ENCODE measurements at regions not wholly inside any gene's neighbourhood (a gene's known extent, or its start where the extent isn't known, plus 50 kb on each side); places are given as distances from the start of the nearest gene placed in this dataset.
A peak's percentile ranks its signal among the peaks of the same experiment; 100 is the strongest.

- no peaks in the 10 kb centered on the region for H3K27me3 Mint-ChIP-seq
- no peak overlapping the region for H3K27ac Mint-ChIP-seq
- TF ChIP-seq CTCF (conservative IDR thresholded peaks at IDR 0.05): no peak
- no peaks in the 10 kb centered on the region for H3K9me3 Mint-ChIP-seq
- no peak overlapping the region for H3K4me3 Mint-ChIP-seq
- DNase-seq (ENCODE audit: extremely low spot score, unreplicated experiment): no peak
- H3K36me3 Mint-ChIP-seq: peaks cover 38% of the 10 kb centered on the region
- peaks cover 27% of the 10 kb centered on the region for H3K4me1 Mint-ChIP-seq (ENCODE audit: unreplicated experiment)
Observed at GRCh38 chr6:150799276-150799805, 66.2 kb upstream of the MTHFD1L start.

- no peak for TF ChIP-seq CTCF (conservative IDR thresholded peaks at IDR 0.05)
- H3K4me3 Mint-ChIP-seq: no peak overlapping the region
- no peaks in the 10 kb centered on the region for H3K27me3 Mint-ChIP-seq
- DNase-seq (ENCODE audit: extremely low spot score, unreplicated experiment): no peak
- H3K36me3 Mint-ChIP-seq: peaks cover 36% of the 10 kb centered on the region
- peaks cover 27% of the 10 kb centered on the region for H3K4me1 Mint-ChIP-seq (ENCODE audit: unreplicated experiment)
- H3K27ac Mint-ChIP-seq: peak overlapping the region; percentile 20
- H3K9me3 Mint-ChIP-seq: no peaks in the 10 kb centered on the region
Observed at GRCh38 chr6:150800674-150801314, 64.7 kb upstream of the MTHFD1L start.

- DNase-seq (ENCODE audit: extremely low spot score, unreplicated experiment): no peak
- peaks cover 30% of the 10 kb centered on the region for H3K36me3 Mint-ChIP-seq
- H3K27ac Mint-ChIP-seq: no peak overlapping the region
- H3K27me3 Mint-ChIP-seq: peaks cover 2% of the 10 kb centered on the region
- peaks cover 6% of the 10 kb centered on the region for H3K4me1 Mint-ChIP-seq (ENCODE audit: unreplicated experiment)
- no peak overlapping the region for H3K4me3 Mint-ChIP-seq
- TF ChIP-seq CTCF (conservative IDR thresholded peaks at IDR 0.05): no peak
- no peaks in the 10 kb centered on the region for H3K9me3 Mint-ChIP-seq
Observed at GRCh38 chr6:150806790-150807189, 58.7 kb upstream of the MTHFD1L start.

- peaks cover 41% of the 10 kb centered on the region for H3K36me3 Mint-ChIP-seq
- H3K9me3 Mint-ChIP-seq: no peaks in the 10 kb centered on the region
- no peak for DNase-seq (ENCODE audit: extremely low spot score, unreplicated experiment)
- H3K27me3 Mint-ChIP-seq: peaks cover 5% of the 10 kb centered on the region
- H3K4me1 Mint-ChIP-seq (ENCODE audit: unreplicated experiment): peaks cover 37% of the 10 kb centered on the region
- TF ChIP-seq CTCF (conservative IDR thresholded peaks at IDR 0.05): no peak
- H3K27ac Mint-ChIP-seq: peak overlapping the region; percentile 90
- H3K4me3 Mint-ChIP-seq: peak overlapping the region; percentile 35
Observed at GRCh38 chr6:150813319-150813992, 52.0 kb upstream of the MTHFD1L start.

- no peaks in the 10 kb centered on the region for H3K9me3 Mint-ChIP-seq
- no peak for TF ChIP-seq CTCF (conservative IDR thresholded peaks at IDR 0.05)
- peaks cover 5% of the 10 kb centered on the region for H3K27me3 Mint-ChIP-seq
- H3K4me3 Mint-ChIP-seq: peak overlapping the region; percentile 35
- peaks cover 37% of the 10 kb centered on the region for H3K4me1 Mint-ChIP-seq (ENCODE audit: unreplicated experiment)
- H3K36me3 Mint-ChIP-seq: peaks cover 42% of the 10 kb centered on the region
- DNase-seq (ENCODE audit: extremely low spot score, unreplicated experiment): no peak
- H3K27ac Mint-ChIP-seq: peak overlapping the region; percentile 90
Observed at GRCh38 chr6:150813993-150814359, 51.5 kb upstream of the MTHFD1L start.
